Neural crest cell (in vitro differentiated cells): ENCODE measurements at regions not wholly inside any gene's neighbourhood (a gene's known extent, or its start where the extent isn't known, plus 50 kb on each side); places are given as distances from the start of the nearest gene placed in this dataset.

ENCODE experiments used
- DNase-seq: peaks from one replicate; pipeline ENCODE4 v3.0.0; 2021; ENCODE audit warnings: low read depth, mixed read lengths, low spot score
- H3K27ac Mint-ChIP-seq: one replicate; pipeline ENCODE4 v1.8.0; 2021; ENCODE audit warnings: mild to moderate bottlenecking, mixed read lengths; ENCODE audit not compliant: unreplicated experiment
- H3K27me3 Mint-ChIP-seq: 2 replicates; pipeline ENCODE4 v1.8.0; 2021; ENCODE audit warnings: low read depth, mild to moderate bottlenecking, mixed read lengths
- H3K36me3 Mint-ChIP-seq: 2 replicates; pipeline ENCODE4 v1.8.0; 2021; ENCODE audit warnings: low read depth, mild to moderate bottlenecking, mixed read lengths
- H3K4me1 Mint-ChIP-seq: 2 replicates; pipeline ENCODE4 v1.8.0; 2021; ENCODE audit warnings: mixed read lengths
- H3K4me3 Mint-ChIP-seq: one replicate; pipeline ENCODE4 v1.8.0; 2021; ENCODE audit warnings: mild to moderate bottlenecking, mixed read lengths
- H3K9me3 Mint-ChIP-seq: 2 replicates; pipeline ENCODE4 v1.8.0; 2021; ENCODE audit warnings: mixed read lengths
- CTCF ChIP-seq: fragments of 200-600 bp; sonication (generic); conservative IDR thresholded peaks from 2 replicates; pipeline ENCODE4 v1.5.0; 2021; ENCODE audit warnings: antibody characterized with exemption, mild to moderate bottlenecking

- H3K4me3 Mint-ChIP-seq, result no peak overlapping the region
- H3K27me3 Mint-ChIP-seq, result no peaks in the 10 kb centered on the region
- TF ChIP-seq CTCF, result no peak
- peaks cover 2% of the 10 kb centered on the region for H3K9me3 Mint-ChIP-seq
- H3K27ac Mint-ChIP-seq, result peak overlapping the region; percentile 97
- peak; percentile 4 for DNase-seq
- H3K36me3 Mint-ChIP-seq, result peaks cover 2% of the 10 kb centered on the region
- peaks cover 7% of the 10 kb centered on the region for H3K4me1 Mint-ChIP-seq
Observed at GRCh38 chr1:218751208-218751948, 406.2 kb downstream of the TGFB2 start.

- no peaks in the 10 kb centered on the region for H3K27me3 Mint-ChIP-seq
- no peak overlapping the region for H3K4me3 Mint-ChIP-seq
- no peak for TF ChIP-seq CTCF
- peaks cover 2% of the 10 kb centered on the region for H3K36me3 Mint-ChIP-seq
- H3K27ac Mint-ChIP-seq, result peak overlapping the region; percentile 19
- no peak for DNase-seq
- H3K4me1 Mint-ChIP-seq, result peaks cover 7% of the 10 kb centered on the region
- H3K9me3 Mint-ChIP-seq, result peaks cover 4% of the 10 kb centered on the region
Observed at GRCh38 chr1:218752126-218752525, 407.0 kb downstream of the TGFB2 start.

- no peak overlapping the region for H3K4me3 Mint-ChIP-seq
- no peak for DNase-seq
Observed at GRCh38 chr1:218754477-218754876, 409.3 kb downstream of the TGFB2 start.

GRCh38 chr1:218755128-218755527, 410.0 kb downstream of the TGFB2 start:
- no peak overlapping the region for H3K4me3 Mint-ChIP-seq
- peaks cover 7% of the 10 kb centered on the region for H3K4me1 Mint-ChIP-seq

More at GRCh38 chr1:218754477-218754876, 409.3 kb downstream of the TGFB2 start:
- H3K4me1 Mint-ChIP-seq, result peaks cover 7% of the 10 kb centered on the region
- no peaks in the 10 kb centered on the region for H3K36me3 Mint-ChIP-seq
- no peak for TF ChIP-seq CTCF
- H3K27ac Mint-ChIP-seq, result no peak overlapping the region
- no peaks in the 10 kb centered on the region for H3K27me3 Mint-ChIP-seq
- H3K9me3 Mint-ChIP-seq, result peaks cover 2% of the 10 kb centered on the region

GRCh38 chr1:218759795-218760194, 413.9 kb upstream of the LYPLAL1 start:
- Mint-ChIP-seq H3K27me3 (no peaks in the 10 kb centered on the region), H3K27ac (no peak overlapping the region), H3K4me3 (no peak overlapping the region), H3K9me3 (peaks cover 4% of the 10 kb centered on the region), H3K4me1 (peaks cover 3% of the 10 kb centered on the region), H3K36me3 (no peaks in the 10 kb centered on the region)
- no peak for TF ChIP-seq CTCF
- DNase-seq, result no peak

More at GRCh38 chr1:218755128-218755527, 410.0 kb downstream of the TGFB2 start:
- DNase-seq, result no peak
- peaks cover 3% of the 10 kb centered on the region for H3K9me3 Mint-ChIP-seq
- TF ChIP-seq CTCF, result no peak
- no peak overlapping the region for H3K27ac Mint-ChIP-seq
- H3K36me3 Mint-ChIP-seq, result no peaks in the 10 kb centered on the region
- H3K27me3 Mint-ChIP-seq, result no peaks in the 10 kb centered on the region
